ENCODE measurements at regions not wholly inside any gene's neighbourhood (a gene's known extent, or its start where the extent isn't known, plus 50 kb on each side); places are given as distances from the start of the nearest gene placed in this dataset.

DNA sequence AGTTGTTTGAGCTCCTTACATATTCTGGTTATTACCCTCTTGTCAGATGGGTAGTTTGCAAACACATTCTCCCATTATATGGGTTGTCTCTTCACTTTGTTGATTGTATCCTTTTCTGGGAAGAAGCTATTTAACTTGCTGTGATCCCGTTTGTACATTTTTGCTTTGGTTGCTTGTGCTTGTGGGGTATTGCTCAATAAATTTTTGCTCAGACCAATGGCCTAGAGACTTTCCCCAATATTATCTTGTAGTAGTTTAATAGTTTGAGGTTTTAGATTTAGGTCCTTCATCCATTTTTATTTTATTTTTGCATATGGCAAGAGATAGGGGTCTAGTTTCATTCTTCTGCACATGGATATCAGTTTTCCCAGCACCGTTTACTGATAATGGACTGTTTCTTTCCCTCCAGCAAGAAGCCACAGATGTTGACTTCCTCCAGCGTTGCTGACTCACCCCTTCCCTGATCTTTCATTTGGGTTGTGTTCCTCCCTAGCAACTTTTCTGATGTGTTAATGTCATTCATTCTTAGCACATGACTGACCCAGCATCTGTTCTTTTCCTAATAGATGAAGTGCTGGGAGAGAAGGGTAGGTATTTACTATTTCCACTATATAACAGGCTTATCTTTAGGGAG lies 166.7 kb upstream of the SGO1 start:
- TF ChIP-seq, protein P1, sequence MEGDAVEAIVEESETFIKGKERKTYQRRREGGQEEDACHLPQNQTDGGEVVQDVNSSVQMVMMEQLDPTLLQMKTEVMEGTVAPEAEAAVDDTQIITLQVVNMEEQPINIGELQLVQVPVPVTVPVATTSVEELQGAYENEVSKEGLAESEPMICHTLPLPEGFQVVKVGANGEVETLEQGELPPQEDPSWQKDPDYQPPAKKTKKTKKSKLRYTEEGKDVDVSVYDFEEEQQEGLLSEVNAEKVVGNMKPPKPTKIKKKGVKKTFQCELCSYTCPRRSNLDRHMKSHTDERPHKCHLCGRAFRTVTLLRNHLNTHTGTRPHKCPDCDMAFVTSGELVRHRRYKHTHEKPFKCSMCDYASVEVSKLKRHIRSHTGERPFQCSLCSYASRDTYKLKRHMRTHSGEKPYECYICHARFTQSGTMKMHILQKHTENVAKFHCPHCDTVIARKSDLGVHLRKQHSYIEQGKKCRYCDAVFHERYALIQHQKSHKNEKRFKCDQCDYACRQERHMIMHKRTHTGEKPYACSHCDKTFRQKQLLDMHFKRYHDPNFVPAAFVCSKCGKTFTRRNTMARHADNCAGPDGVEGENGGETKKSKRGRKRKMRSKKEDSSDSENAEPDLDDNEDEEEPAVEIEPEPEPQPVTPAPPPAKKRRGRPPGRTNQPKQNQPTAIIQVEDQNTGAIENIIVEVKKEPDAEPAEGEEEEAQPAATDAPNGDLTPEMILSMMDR (conservative IDR thresholded peaks at IDR 0.05): no peak
- TF ChIP-seq ZFX (IDR thresholded peaks at IDR 0.05): no peak

Data from C4-2B (cell line).